ENCODE measurements at regions not wholly inside any gene's neighbourhood (a gene's known extent, or its start where the extent isn't known, plus 50 kb on each side); places are given as distances from the start of the nearest gene placed in this dataset.

GRCh38 chr19:20254121-20254520, 87.1 kb downstream of the ZNF486 start:
- TF ChIP-seq POLR2A (IDR thresholded peaks at IDR 0.05; ENCODE audit: low read depth, low read length) (no peak), POLR2AphosphoS5 (IDR thresholded peaks at IDR 0.05; ENCODE audit: low read depth, low read length) (no peak), TAF1 (IDR thresholded peaks at IDR 0.05; ENCODE audit: low read depth, low read length) (no peak)

Data from GM12891 (cell line).